ENCODE measurements at regions not wholly inside any gene's neighbourhood (a gene's known extent, or its start where the extent isn't known, plus 50 kb on each side); places are given as distances from the start of the nearest gene placed in this dataset.

GRCh38 chr6:74070091-74070490 is 374.1 kb downstream of the CD109 start:
- H3K9ac ChIP-seq, result no peak overlapping the region
- TF ChIP-seq Cebpa-rat (IDR thresholded peaks at IDR 0.05), result no peak
- H3K4me1 ChIP-seq, result no peaks in the 10 kb centered on the region
- no peak overlapping the region for H3K4me3 ChIP-seq
- H3K9me3 ChIP-seq, result no peaks in the 10 kb centered on the region
- no peaks in the 10 kb centered on the region for H3K36me3 ChIP-seq
- no peaks in the 10 kb centered on the region for H3K27me3 ChIP-seq
- H3K4me2 ChIP-seq, result no peak overlapping the region
- H4K20me1 ChIP-seq, result no peaks in the 10 kb centered on the region
- H3K27ac ChIP-seq, result no peak overlapping the region

DNA sequence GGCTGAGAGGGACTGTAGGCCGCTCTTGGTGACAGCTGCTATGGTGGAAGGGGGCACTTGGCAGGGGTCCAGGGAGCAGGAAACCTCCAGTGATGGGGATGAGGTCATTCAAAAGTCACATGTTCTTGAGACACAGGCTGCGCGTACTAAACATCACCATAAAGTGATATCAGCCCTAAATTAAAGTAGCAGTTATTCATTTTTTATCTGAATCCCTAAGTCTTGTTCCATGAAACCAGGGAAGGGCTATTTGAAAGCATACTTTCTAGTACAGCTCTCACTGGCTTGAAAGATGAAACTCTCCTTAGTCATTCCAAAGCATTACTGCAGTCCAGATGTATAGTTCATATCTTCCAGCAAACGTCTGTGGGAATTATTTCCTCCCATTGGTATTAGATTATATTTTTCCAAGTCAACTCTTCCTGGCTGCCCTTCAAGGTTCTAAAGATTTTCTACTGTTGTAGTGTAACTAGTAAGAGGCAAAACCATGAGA is 373.1 kb downstream of the CD109 start:
- H3K4me1 ChIP-seq, result no peaks in the 10 kb centered on the region
- no peaks in the 10 kb centered on the region for H3K9me3 ChIP-seq
- no peak overlapping the region for H3K4me3 ChIP-seq
- H3K27ac ChIP-seq, result no peak overlapping the region
- H3K27me3 ChIP-seq, result no peaks in the 10 kb centered on the region
- H3K4me2 ChIP-seq, result no peak overlapping the region
- no peaks in the 10 kb centered on the region for H4K20me1 ChIP-seq
- no peak for TF ChIP-seq Cebpa-rat (IDR thresholded peaks at IDR 0.05)
- H3K36me3 ChIP-seq, result no peaks in the 10 kb centered on the region
- H3K9ac ChIP-seq, result no peak overlapping the region

GRCh38 chr6:74066168-74066871 is 370.3 kb downstream of the CD109 start:
- Histone ChIP-seq H3K4me1 (no peaks in the 10 kb centered on the region), H3K27me3 (no peaks in the 10 kb centered on the region), H3K4me3 (no peak overlapping the region), H4K20me1 (no peaks in the 10 kb centered on the region), H3K27ac (no peak overlapping the region), H3K9ac (no peak overlapping the region), H3K9me3 (no peaks in the 10 kb centered on the region), H3K4me2 (no peak overlapping the region), H3K36me3 (no peaks in the 10 kb centered on the region)
- no peak for TF ChIP-seq Cebpa-rat (IDR thresholded peaks at IDR 0.05)

- Histone ChIP-seq H4K20me1 (no peaks in the 10 kb centered on the region), H3K4me1 (no peaks in the 10 kb centered on the region), H3K27me3 (no peaks in the 10 kb centered on the region), H3K9ac (no peak overlapping the region), H3K9me3 (no peaks in the 10 kb centered on the region), H3K4me2 (no peak overlapping the region), H3K4me3 (no peak overlapping the region), H3K36me3 (no peaks in the 10 kb centered on the region), H3K27ac (no peak overlapping the region)
- no peak for TF ChIP-seq Cebpa-rat (IDR thresholded peaks at IDR 0.05)
These were observed 369.7 kb downstream of the CD109 start for GRCh38 chr6:74065705-74066104.

- H3K4me3 ChIP-seq, result no peak overlapping the region
- H3K4me1 ChIP-seq, result no peaks in the 10 kb centered on the region
- no peaks in the 10 kb centered on the region for H3K9me3 ChIP-seq
- no peaks in the 10 kb centered on the region for H3K36me3 ChIP-seq
- H3K4me2 ChIP-seq, result no peak overlapping the region
- H3K27me3 ChIP-seq, result no peaks in the 10 kb centered on the region
- no peak overlapping the region for H3K9ac ChIP-seq
- TF ChIP-seq Cebpa-rat (IDR thresholded peaks at IDR 0.05), result no peak
- H4K20me1 ChIP-seq, result no peaks in the 10 kb centered on the region
- no peak overlapping the region for H3K27ac ChIP-seq
These were observed 367.4 kb downstream of the CD109 start for GRCh38 chr6:74063391-74063790.

DNA sequence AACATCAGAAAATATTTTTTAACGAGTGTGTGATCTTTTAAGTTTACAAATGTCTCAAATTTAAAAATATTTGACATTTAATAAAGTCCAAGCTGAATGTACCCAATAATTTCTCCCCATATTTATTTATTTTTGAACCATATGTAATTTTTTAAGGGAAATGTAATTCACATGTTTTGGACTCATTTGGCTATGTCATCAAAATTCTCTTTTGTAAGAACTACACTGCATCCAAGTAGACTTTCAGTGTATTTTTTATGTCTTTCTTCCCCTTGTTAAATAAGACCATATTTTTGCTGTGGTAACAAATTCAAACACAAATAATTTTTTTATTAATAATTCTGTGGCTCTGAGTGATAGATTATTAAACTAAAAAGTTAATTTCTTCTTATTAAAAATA is 365.2 kb downstream of the CD109 start:
- no peaks in the 10 kb centered on the region for H4K20me1 ChIP-seq
- H3K4me3 ChIP-seq, result no peak overlapping the region
- H3K4me2 ChIP-seq, result no peak overlapping the region
- H3K36me3 ChIP-seq, result no peaks in the 10 kb centered on the region
- no peaks in the 10 kb centered on the region for H3K27me3 ChIP-seq
- no peak overlapping the region for H3K27ac ChIP-seq
- H3K9ac ChIP-seq, result no peak overlapping the region
- no peak for TF ChIP-seq Cebpa-rat (IDR thresholded peaks at IDR 0.05)
- H3K4me1 ChIP-seq, result no peaks in the 10 kb centered on the region
- H3K9me3 ChIP-seq, result no peaks in the 10 kb centered on the region

GRCh38 chr6:74060354-74060753 is 364.4 kb downstream of the CD109 start:
- no peaks in the 10 kb centered on the region for H3K36me3 ChIP-seq
- no peaks in the 10 kb centered on the region for H3K9me3 ChIP-seq
- H3K27me3 ChIP-seq, result no peaks in the 10 kb centered on the region
- TF ChIP-seq Cebpa-rat (IDR thresholded peaks at IDR 0.05), result no peak
- no peak overlapping the region for H3K27ac ChIP-seq
- no peaks in the 10 kb centered on the region for H4K20me1 ChIP-seq
- no peak overlapping the region for H3K9ac ChIP-seq
- no peak overlapping the region for H3K4me3 ChIP-seq
- no peak overlapping the region for H3K4me2 ChIP-seq
- no peaks in the 10 kb centered on the region for H3K4me1 ChIP-seq

DNA sequence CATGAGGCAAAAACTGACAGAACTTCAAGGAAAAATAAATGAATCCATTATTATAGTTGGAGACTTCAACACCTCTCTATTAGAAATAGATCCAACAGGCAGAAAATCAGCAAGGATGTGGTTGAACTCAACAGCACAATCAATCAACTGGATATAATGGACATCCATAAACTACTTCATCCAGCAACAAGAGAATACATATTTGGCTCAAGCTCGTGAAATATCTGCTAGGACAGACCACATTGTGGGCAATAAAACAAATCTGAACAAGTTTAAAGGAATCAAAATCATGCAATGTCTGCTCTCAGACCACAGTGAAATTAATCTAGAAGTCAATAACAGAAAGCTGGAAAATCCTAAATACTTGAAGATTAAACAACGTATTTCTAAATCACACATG is 362.6 kb downstream of the CD109 start:
- H3K4me2 ChIP-seq, result no peak overlapping the region
- H3K27ac ChIP-seq, result no peak overlapping the region
- H3K9ac ChIP-seq, result no peak overlapping the region
- no peaks in the 10 kb centered on the region for H3K27me3 ChIP-seq
- no peaks in the 10 kb centered on the region for H4K20me1 ChIP-seq
- no peaks in the 10 kb centered on the region for H3K36me3 ChIP-seq
- no peak overlapping the region for H3K4me3 ChIP-seq
- no peaks in the 10 kb centered on the region for H3K4me1 ChIP-seq
- no peak for TF ChIP-seq Cebpa-rat (IDR thresholded peaks at IDR 0.05)
- H3K9me3 ChIP-seq, result no peaks in the 10 kb centered on the region

GRCh38 chr6:74057326-74057725 is 361.3 kb downstream of the CD109 start:
- H3K4me2 ChIP-seq, result no peak overlapping the region
- H3K27ac ChIP-seq, result no peak overlapping the region
- TF ChIP-seq Cebpa-rat (IDR thresholded peaks at IDR 0.05), result no peak
- H3K4me3 ChIP-seq, result no peak overlapping the region
- H3K36me3 ChIP-seq, result no peaks in the 10 kb centered on the region
- H3K9ac ChIP-seq, result no peak overlapping the region
- no peaks in the 10 kb centered on the region for H3K27me3 ChIP-seq
- no peaks in the 10 kb centered on the region for H4K20me1 ChIP-seq
- H3K9me3 ChIP-seq, result no peaks in the 10 kb centered on the region
- H3K4me1 ChIP-seq, result no peaks in the 10 kb centered on the region

DNA sequence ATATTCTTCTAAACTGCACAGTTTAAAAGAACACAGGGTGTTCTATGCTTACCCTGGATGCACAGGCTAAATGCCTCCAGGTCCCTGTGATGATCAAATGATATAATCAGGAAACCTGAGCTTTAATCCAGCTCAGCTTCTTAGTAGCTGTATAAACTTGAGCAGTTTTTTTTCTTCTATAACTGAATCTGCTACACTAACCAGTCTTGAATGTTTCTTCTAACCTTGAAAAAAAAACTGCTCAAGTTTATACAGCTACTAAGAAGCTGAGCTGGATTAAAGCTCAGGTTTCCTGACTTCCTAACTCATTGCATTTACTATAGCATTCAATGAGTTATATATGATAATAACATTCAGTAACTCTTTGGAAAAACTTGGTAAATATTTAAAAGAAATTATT is 358.2 kb downstream of the CD109 start:
- Histone ChIP-seq H3K36me3 (no peaks in the 10 kb centered on the region), H3K9ac (no peak overlapping the region), H3K4me2 (no peak overlapping the region), H3K4me3 (no peak overlapping the region), H3K27ac (no peak overlapping the region), H4K20me1 (no peaks in the 10 kb centered on the region), H3K27me3 (no peaks in the 10 kb centered on the region), H3K9me3 (no peaks in the 10 kb centered on the region), H3K4me1 (no peaks in the 10 kb centered on the region)
- no peak for TF ChIP-seq Cebpa-rat (IDR thresholded peaks at IDR 0.05)

DNA sequence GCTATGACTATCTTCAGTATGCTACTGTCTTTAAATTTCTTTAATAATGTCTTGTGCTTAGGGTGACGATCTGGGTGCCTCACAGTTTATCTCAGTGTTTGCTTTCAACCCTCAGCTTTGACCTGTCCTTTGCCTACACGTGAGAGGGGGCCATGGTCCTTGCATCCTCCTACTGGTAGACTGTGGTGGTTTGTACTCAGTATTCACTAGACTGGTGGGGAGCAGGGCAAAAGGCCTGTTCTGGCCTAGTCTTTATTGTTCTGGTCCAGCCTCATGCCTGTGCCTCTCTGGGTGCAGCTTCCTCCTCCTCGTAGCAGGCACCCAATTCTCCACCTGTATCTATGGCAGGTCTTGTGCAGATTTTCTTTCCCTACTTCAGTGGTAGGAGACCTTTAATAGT is 354.9 kb downstream of the CD109 start:
- Histone ChIP-seq H3K36me3 (no peaks in the 10 kb centered on the region), H3K4me1 (no peaks in the 10 kb centered on the region), H3K4me2 (no peak overlapping the region), H3K27me3 (no peaks in the 10 kb centered on the region), H4K20me1 (no peaks in the 10 kb centered on the region), H3K9me3 (no peaks in the 10 kb centered on the region), H3K27ac (no peak overlapping the region), H3K9ac (no peak overlapping the region), H3K4me3 (no peak overlapping the region)
- TF ChIP-seq Cebpa-rat (IDR thresholded peaks at IDR 0.05), result no peak

All from BLaER1 (cell line).